Lung (tissue), 11 donors: ENCODE measurements at regions not wholly inside any gene's neighbourhood (a gene's known extent, or its start where the extent isn't known, plus 50 kb on each side); places are given as distances from the start of the nearest gene placed in this dataset.

Experiments
- ATAC-seq: fragments of 200-7000 bp; cut with Tn5 transposase; one replicate; pipeline ENCODE4 v1.9.1; 2020; ENCODE audit warnings: moderate number of reproducible peaks; ENCODE audit not compliant: insufficient read depth, low FRiP score
- DNase-seq, 3 donors: peaks; one replicate each; pipeline ENCODE4 v3.0.0-alpha.2; 2013 to 2017
- H3K27ac ChIP-seq, 2 donors: one replicate each; pipeline ENCODE4 v1.5.1; 2013; ENCODE audit warnings: mild to moderate bottlenecking in 2 of 2, moderate library complexity in 2 of 2, control low read depth in 1 of 2, inconsistent platforms in 1 of 2, low read depth in 1 of 2, low read length in 1 of 2
- H3K27me3 ChIP-seq, 3 donors: one replicate each; pipeline ENCODE4 v1.5.1; 2013; ENCODE audit warnings: low read length in 2 of 3; ENCODE audit not compliant: control insufficient read depth in 3 of 3, insufficient read depth in 3 of 3
- H3K36me3 ChIP-seq, 4 donors: one replicate each; pipeline ENCODE4 v1.5.1; 2013; ENCODE audit warnings: low read length in 4 of 4, mild to moderate bottlenecking in 1 of 4, moderate library complexity in 1 of 4; ENCODE audit not compliant: control insufficient read depth in 4 of 4, insufficient read depth in 4 of 4
- H3K4me1 ChIP-seq, 5 donors: one replicate each; pipeline ENCODE4 v1.5.1; 2013; ENCODE audit warnings: low read length in 5 of 5, mild to moderate bottlenecking in 2 of 5, moderate library complexity in 1 of 5; ENCODE audit not compliant: control insufficient read depth in 5 of 5, insufficient read depth in 5 of 5
- H3K4me3 ChIP-seq: one replicate; pipeline ENCODE4 v1.5.1; 2013; ENCODE audit warnings: mild to moderate bottlenecking, control low read depth, moderate library complexity
- H3K9ac ChIP-seq, 2 donors: one replicate each; pipeline ENCODE4 v1.5.1; 2013; ENCODE audit warnings: low read length in 2 of 2, control low read depth in 1 of 2; ENCODE audit not compliant: insufficient read depth in 1 of 2
- H3K9me3 ChIP-seq, 4 donors: one replicate each; pipeline ENCODE4 v1.5.1; 2013; ENCODE audit warnings: low read length in 3 of 4, mild to moderate bottlenecking in 1 of 4, moderate library complexity in 1 of 4; ENCODE audit not compliant: control insufficient read depth in 4 of 4, insufficient read depth in 3 of 4
- WGBS, 2 donors: extraction: QIAGEN DNeasy Blood & Tissue Kit; methylation state at CpG; one replicate each; pipeline ENCODE4 v1.1.7; 2013; 5-methylcytosine and 5-hydroxymethylcytosine counted together
- TF ChIP-seq, protein P1 (sequence below): IDR thresholded peaks from 2 replicates; pipeline ENCODE4 v1.5.1; 2012; ENCODE audit warnings: mild to moderate bottlenecking; ENCODE audit errors: control extremely low read depth, extremely low read depth
- donor health status: control.
- donor health status: control.
- donor health status: Bipolar disorder and iron deficiency.
- donor health status: healthy.
- donor health status: DM: yes; HTN: yes; CAD: no.

DNA sequence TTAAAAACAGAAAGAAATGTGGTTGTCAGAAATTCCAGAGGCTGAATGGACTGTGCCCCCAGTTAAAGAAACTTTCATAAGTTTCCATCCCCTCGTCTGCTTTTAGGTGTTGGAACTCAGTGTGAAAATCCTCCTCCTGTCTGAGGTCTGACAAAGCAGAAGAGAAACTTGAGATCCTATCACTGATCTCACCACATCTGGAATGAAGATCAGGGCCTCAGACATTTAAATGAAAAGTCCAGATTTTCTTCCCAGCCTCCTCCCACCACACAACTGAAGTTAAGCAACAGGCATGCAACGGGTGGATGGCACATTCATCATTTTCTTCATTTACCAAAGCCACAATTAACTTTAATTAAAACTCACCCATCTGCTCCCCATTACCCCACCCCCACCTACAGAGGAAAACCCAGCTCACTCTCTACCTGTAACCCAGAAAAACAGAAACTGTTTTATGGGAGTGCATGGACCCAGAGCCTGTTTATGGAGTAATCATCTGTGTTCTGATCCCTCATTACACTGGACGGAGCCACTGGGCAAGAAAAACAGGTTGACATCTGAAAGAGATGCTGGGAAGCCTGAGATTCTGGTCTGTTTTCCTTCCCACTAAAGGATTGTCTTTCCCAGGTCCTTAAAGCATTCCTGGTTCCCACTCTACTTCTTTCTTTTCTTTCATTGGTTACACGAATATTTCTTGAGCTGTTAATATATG lies 58.1 kb upstream of the HOPX start:
- no peaks in the 10 kb centered on the region for H3K36me3 ChIP-seq
- ATAC-seq, result no peak
- no peak overlapping the region for H3K4me3 ChIP-seq
- no peaks in the 10 kb centered on the region for H3K4me1 ChIP-seq
- WGBS, 2 donors, result 60 to 66% methylated on average over 4 of the region's 4 CpGs
- H3K27ac ChIP-seq, result no peak overlapping the region
- H3K27me3 ChIP-seq, result no peaks in the 10 kb centered on the region
- H3K9me3 ChIP-seq, result no peaks in the 10 kb centered on the region
- no peak overlapping the region for H3K9ac ChIP-seq
- DNase-seq, result no peak
- TF ChIP-seq, protein P1, sequence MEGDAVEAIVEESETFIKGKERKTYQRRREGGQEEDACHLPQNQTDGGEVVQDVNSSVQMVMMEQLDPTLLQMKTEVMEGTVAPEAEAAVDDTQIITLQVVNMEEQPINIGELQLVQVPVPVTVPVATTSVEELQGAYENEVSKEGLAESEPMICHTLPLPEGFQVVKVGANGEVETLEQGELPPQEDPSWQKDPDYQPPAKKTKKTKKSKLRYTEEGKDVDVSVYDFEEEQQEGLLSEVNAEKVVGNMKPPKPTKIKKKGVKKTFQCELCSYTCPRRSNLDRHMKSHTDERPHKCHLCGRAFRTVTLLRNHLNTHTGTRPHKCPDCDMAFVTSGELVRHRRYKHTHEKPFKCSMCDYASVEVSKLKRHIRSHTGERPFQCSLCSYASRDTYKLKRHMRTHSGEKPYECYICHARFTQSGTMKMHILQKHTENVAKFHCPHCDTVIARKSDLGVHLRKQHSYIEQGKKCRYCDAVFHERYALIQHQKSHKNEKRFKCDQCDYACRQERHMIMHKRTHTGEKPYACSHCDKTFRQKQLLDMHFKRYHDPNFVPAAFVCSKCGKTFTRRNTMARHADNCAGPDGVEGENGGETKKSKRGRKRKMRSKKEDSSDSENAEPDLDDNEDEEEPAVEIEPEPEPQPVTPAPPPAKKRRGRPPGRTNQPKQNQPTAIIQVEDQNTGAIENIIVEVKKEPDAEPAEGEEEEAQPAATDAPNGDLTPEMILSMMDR, result no peak

DNA sequence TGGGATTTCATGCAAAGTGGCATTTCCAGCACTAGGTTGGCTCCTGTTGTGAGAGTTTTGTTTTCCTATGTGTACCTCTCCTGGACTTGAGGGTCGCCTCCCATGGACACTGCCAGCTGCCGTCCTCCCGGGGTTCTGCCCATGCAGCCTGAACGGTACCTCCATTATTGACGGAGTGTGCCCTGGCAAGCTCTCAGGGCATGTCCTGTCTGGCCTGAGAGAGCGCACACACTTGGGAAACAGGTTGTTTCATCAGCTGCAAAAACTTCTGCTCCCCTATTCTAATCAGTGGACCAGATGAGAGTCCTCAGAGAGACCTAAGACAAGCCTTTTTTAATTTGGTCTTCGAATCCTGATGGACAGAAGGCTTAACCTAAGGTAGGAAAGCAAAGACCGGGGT lies 56.6 kb upstream of the HOPX start:
- no peaks in the 10 kb centered on the region for H3K36me3 ChIP-seq
- TF ChIP-seq, protein P1, result no peak
- no peak overlapping the region for H3K4me3 ChIP-seq
- no peak for DNase-seq
- no peak for ATAC-seq
- no peaks in the 10 kb centered on the region for H3K27me3 ChIP-seq
- no peak overlapping the region for H3K9ac ChIP-seq
- H3K4me1 ChIP-seq, result no peaks in the 10 kb centered on the region
- H3K9me3 ChIP-seq, result no peaks in the 10 kb centered on the region
- H3K27ac ChIP-seq, result no peak overlapping the region
- WGBS, 2 donors, result 76 to 85% methylated on average over 8 of the region's 8 CpGs

DNA sequence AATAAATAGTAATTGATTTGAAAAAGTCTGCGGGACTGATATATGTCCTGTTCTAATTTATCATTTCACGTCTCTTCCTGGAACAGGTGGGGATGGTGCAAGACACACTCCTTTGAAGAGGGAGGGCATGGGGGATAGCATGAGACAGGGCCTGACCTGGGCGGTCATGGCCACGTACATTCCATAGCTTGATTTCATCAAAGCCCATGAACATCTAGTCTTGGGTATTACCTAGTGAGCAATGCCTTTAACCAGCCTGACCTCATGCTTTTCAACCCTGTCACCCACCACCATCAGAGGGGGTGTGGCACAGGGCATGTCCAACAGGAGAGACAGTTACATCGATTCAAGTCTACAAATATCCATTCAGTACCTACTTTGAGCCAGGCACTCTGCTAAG lies 52.3 kb upstream of the HOPX start:
- Histone ChIP-seq H3K36me3 (no peaks in the 10 kb centered on the region), H3K9ac (no peak overlapping the region), H3K27ac (no peak overlapping the region), H3K27me3 (no peaks in the 10 kb centered on the region), H3K4me1 (peaks cover 0 to 6% (median 0%) of the 10 kb centered on the region in 5 donors), H3K4me3 (no peak overlapping the region), H3K9me3 (no peaks in the 10 kb centered on the region)
- TF ChIP-seq, protein P1, result no peak
- DNase-seq (no peak), ATAC-seq (no peak)
- 89 to 95% methylated on average over 5 of the region's 5 CpGs for WGBS, 2 donors

DNA sequence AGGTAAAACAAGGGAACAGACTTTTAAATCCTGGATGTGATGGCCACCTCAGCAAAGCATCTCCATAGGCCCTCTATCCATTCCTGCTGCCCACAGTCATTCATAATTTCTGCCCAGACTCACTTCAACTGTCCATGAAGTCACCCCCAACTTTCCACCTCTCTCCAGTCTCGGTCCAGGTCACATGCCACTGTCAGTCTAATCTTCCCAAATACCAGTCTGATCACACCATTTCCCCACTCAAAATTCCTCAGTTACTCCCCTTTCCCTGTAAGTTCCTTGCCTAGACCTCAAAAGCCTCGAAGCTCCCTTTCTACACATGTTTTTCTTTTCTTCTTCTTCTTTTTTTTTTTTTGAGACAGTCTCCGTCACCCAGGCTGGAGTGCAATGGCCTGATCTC lies 51.2 kb upstream of the HOPX start:
- WGBS, 2 donors, result 65 to 68% methylated on average over 3 of the region's 3 CpGs
- Histone ChIP-seq H3K9ac (no peak overlapping the region), H3K4me3 (no peak overlapping the region), H3K27me3 (no peaks in the 10 kb centered on the region), H3K36me3 (no peaks in the 10 kb centered on the region), H3K27ac (no peak overlapping the region), H3K9me3 (no peaks in the 10 kb centered on the region), H3K4me1 (peaks cover 0 to 6% (median 0%) of the 10 kb centered on the region in 5 donors)
- TF ChIP-seq, protein P1, result no peak
- no peak for ATAC-seq
- DNase-seq, result no peak
